Lung (tissue), 11 donors: ENCODE measurements at regions not wholly inside any gene's neighbourhood (a gene's known extent, or its start where the extent isn't known, plus 50 kb on each side); places are given as distances from the start of the nearest gene placed in this dataset.

ENCODE experiments used
- ATAC-seq: fragments of 200-7000 bp; cut with Tn5 transposase; one replicate; pipeline ENCODE4 v1.9.1; 2020; ENCODE audit warnings: moderate number of reproducible peaks; ENCODE audit not compliant: insufficient read depth, low FRiP score
- DNase-seq, 3 donors: peaks; one replicate each; pipeline ENCODE4 v3.0.0-alpha.2; 2013 to 2017
- H3K27ac ChIP-seq, 2 donors: one replicate each; pipeline ENCODE4 v1.5.1; 2013; ENCODE audit warnings: mild to moderate bottlenecking in 2 of 2, moderate library complexity in 2 of 2, control low read depth in 1 of 2, inconsistent platforms in 1 of 2, low read depth in 1 of 2, low read length in 1 of 2
- H3K27me3 ChIP-seq, 3 donors: one replicate each; pipeline ENCODE4 v1.5.1; 2013; ENCODE audit warnings: low read length in 2 of 3; ENCODE audit not compliant: control insufficient read depth in 3 of 3, insufficient read depth in 3 of 3
- H3K36me3 ChIP-seq, 4 donors: one replicate each; pipeline ENCODE4 v1.5.1; 2013; ENCODE audit warnings: low read length in 4 of 4, mild to moderate bottlenecking in 1 of 4, moderate library complexity in 1 of 4; ENCODE audit not compliant: control insufficient read depth in 4 of 4, insufficient read depth in 4 of 4
- H3K4me1 ChIP-seq, 5 donors: one replicate each; pipeline ENCODE4 v1.5.1; 2013; ENCODE audit warnings: low read length in 5 of 5, mild to moderate bottlenecking in 2 of 5, moderate library complexity in 1 of 5; ENCODE audit not compliant: control insufficient read depth in 5 of 5, insufficient read depth in 5 of 5
- H3K4me3 ChIP-seq: one replicate; pipeline ENCODE4 v1.5.1; 2013; ENCODE audit warnings: mild to moderate bottlenecking, control low read depth, moderate library complexity
- H3K9ac ChIP-seq, 2 donors: one replicate each; pipeline ENCODE4 v1.5.1; 2013; ENCODE audit warnings: low read length in 2 of 2, control low read depth in 1 of 2; ENCODE audit not compliant: insufficient read depth in 1 of 2
- H3K9me3 ChIP-seq, 4 donors: one replicate each; pipeline ENCODE4 v1.5.1; 2013; ENCODE audit warnings: low read length in 3 of 4, mild to moderate bottlenecking in 1 of 4, moderate library complexity in 1 of 4; ENCODE audit not compliant: control insufficient read depth in 4 of 4, insufficient read depth in 3 of 4
- WGBS, 2 donors: extraction: QIAGEN DNeasy Blood & Tissue Kit; methylation state at CpG; one replicate each; pipeline ENCODE4 v1.1.7; 2013; 5-methylcytosine and 5-hydroxymethylcytosine counted together
- TF ChIP-seq, protein P1 (sequence below): IDR thresholded peaks from 2 replicates; pipeline ENCODE4 v1.5.1; 2012; ENCODE audit warnings: mild to moderate bottlenecking; ENCODE audit errors: control extremely low read depth, extremely low read depth
- donor health status: control.
- donor health status: control.
- donor health status: Bipolar disorder and iron deficiency.
- donor health status: healthy.
- donor health status: DM: yes; HTN: yes; CAD: no.

DNA sequence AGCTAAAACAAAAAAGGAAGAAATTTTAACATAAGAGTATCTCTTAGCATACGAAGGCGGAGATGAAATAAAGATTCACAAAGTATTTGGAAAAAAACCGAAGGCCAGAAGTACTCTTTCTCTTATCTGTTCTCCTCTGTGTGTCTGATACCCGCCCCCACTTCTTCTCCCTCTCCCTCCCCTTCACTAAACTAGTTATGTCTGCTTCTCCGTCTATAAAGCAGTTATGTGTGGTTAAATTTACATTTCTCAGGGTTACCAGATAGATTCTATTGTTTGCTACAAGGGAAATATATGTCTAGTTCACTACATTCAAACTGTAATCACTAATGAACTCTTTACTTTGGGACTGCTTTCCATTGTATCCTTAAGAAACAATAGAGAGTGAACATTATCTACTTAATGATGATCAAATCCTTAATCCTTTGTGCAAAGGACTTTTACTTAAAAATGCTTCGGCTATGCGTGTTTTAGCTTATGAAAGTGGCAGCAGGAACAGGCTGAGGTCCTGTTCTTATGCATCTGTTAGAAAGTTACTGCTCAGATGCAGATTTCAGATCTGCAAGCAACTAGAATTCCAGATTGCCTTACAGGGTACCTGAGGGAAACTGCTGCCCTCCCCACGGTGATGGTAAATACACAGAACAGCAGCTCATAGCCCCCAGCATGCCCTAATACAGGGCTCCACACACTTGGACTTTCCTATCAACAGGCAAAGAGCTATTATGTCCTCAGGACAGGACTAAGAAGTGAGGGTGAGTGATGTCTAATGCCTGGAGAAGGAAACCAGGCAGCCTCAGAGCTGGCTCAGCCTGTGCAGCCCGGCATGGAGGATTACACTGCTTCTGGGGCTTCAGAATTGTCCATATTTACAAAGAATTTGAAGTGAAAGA lies 273.3 kb downstream of the FZD1 start:
- TF ChIP-seq, protein P1, sequence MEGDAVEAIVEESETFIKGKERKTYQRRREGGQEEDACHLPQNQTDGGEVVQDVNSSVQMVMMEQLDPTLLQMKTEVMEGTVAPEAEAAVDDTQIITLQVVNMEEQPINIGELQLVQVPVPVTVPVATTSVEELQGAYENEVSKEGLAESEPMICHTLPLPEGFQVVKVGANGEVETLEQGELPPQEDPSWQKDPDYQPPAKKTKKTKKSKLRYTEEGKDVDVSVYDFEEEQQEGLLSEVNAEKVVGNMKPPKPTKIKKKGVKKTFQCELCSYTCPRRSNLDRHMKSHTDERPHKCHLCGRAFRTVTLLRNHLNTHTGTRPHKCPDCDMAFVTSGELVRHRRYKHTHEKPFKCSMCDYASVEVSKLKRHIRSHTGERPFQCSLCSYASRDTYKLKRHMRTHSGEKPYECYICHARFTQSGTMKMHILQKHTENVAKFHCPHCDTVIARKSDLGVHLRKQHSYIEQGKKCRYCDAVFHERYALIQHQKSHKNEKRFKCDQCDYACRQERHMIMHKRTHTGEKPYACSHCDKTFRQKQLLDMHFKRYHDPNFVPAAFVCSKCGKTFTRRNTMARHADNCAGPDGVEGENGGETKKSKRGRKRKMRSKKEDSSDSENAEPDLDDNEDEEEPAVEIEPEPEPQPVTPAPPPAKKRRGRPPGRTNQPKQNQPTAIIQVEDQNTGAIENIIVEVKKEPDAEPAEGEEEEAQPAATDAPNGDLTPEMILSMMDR = no peak
- H3K9ac ChIP-seq = no peak overlapping the region
- no peak overlapping the region for H3K4me3 ChIP-seq
- peak in 2 of 3 donors; percentile 36 to 37 for DNase-seq
- H3K4me1 ChIP-seq = peaks cover 0 to 16% (median 0%) of the 10 kb centered on the region in 5 donors
- 62 to 75% methylated on average over 9 of the region's 9 CpGs for WGBS, 2 donors
- no peaks in the 10 kb centered on the region for H3K27me3 ChIP-seq
- ATAC-seq = no peak
- peaks cover 0 to 2% (median 0%) of the 10 kb centered on the region in 4 donors for H3K9me3 ChIP-seq
- no peaks in the 10 kb centered on the region for H3K36me3 ChIP-seq
- H3K27ac ChIP-seq = no peak overlapping the region

DNA sequence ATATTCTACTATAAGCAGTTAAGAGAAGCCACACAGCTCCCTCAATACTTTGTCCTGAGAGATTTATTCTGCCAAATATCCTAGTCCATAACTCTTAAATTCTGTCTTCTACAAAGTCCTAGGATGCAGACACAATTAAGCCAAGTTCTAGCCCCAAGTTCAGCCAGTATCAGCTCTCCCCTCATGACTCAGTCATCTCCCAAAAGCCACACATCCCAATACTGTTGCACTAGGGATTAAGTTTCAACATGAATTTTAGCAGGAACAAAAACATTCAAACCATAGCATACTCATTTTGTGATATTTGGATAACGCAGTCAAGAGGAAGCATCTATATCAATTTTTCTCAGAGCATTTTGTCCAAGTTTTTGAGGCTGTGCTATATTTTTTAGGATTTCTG lies 277.4 kb downstream of the FZD1 start:
- 90 to 100% methylated on average over 1 of the region's 1 CpG for WGBS, 2 donors
- Histone ChIP-seq H3K4me1 (peaks cover 0 to 13% (median 0%) of the 10 kb centered on the region in 5 donors), H3K36me3 (no peaks in the 10 kb centered on the region), H3K9me3 (peaks cover 0 to 2% (median 0%) of the 10 kb centered on the region in 4 donors), H3K27me3 (no peaks in the 10 kb centered on the region), H3K27ac (no peak overlapping the region), H3K4me3 (no peak overlapping the region), H3K9ac (no peak overlapping the region)
- no peak for ATAC-seq
- DNase-seq = peak in 1 of 3 donors; percentile 26
- TF ChIP-seq, protein P1 = no peak

DNA sequence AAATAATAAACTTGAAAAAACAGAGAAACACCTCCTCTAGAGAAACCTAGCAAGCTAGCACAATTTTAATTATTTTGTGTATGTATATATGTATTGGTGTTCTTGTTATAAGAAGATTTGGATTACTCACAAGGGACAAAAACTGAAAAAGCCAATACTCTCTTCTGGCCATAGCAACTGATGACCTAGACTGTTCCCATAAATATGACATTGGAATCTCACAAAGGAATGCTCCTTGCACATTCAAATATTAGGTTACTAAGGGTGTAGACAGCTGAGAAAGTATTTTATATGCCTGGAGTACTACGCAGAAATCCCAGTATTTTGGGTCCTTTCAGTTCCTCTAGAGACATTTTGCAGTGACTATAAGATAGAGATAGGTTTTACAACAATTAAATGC lies 279.4 kb downstream of the FZD1 start:
- Histone ChIP-seq H3K4me3 (no peak overlapping the region), H3K4me1 (peaks cover 0 to under 1% (median 0%) of the 10 kb centered on the region in 5 donors), H3K36me3 (no peaks in the 10 kb centered on the region), H3K27ac (no peak overlapping the region), H3K9me3 (peaks cover 0 to 2% (median 0%) of the 10 kb centered on the region in 4 donors), H3K9ac (no peak overlapping the region), H3K27me3 (no peaks in the 10 kb centered on the region)
- ATAC-seq (no peak), DNase-seq (no peak)
- TF ChIP-seq, protein P1 = no peak
- 89 to 92% methylated on average over 1 of the region's 1 CpG for WGBS, 2 donors
